Esophagus squamous epithelium (tissue), 4 donors: ENCODE measurements at regions not wholly inside any gene's neighbourhood (a gene's known extent, or its start where the extent isn't known, plus 50 kb on each side); places are given as distances from the start of the nearest gene placed in this dataset.

Experiments
- POLR2A ChIP-seq, 4 donors: fragments of 450-650 bp; IDR thresholded peaks; one replicate each; pipeline ENCODE4 v1.6.1; 2017; ENCODE audit warnings: antibody characterized with exemption in 4 of 4, mild to moderate bottlenecking in 4 of 4, moderate library complexity in 3 of 4
- TF ChIP-seq, protein P1 (sequence below), 6 experiments: fragments of 450-650 bp in 4 of 6; fragments of 200-600 bp in 2 of 6; sonication (generic) in 2 of 6; IDR thresholded peaks; one replicate each; pipeline ENCODE4 v1.5.1; 2016 to 2019; ENCODE audit warnings: antibody characterized with exemption in 6 of 6, mild to moderate bottlenecking in 4 of 6, moderate library complexity in 4 of 6

DNA sequence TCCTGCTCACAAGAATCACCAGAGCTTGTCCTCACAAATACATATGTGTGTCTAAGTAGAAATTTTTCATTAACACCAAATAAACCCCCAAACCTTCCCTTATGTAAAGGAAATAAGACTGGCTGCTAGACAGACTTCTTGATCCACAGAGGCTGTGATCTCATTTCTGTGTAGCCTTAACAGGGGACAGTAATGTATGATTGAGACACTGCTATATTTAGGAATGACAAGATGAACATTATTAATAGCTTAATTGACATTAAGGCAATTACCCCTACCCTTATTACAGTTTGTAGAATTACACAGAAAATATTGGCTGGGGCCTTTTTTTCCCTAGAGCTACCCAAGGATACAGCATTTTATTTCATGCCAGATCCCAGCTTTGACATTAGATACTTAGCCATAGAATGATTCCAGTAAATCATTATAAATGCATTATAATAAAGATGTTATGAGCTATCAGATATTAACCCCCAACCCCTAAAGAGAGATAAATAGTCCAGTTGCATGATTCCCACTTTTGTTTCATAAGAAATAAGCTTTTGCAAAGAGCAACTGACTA lies 392.1 kb upstream of the HNRNPA3 start:
- TF ChIP-seq, protein P1, sequence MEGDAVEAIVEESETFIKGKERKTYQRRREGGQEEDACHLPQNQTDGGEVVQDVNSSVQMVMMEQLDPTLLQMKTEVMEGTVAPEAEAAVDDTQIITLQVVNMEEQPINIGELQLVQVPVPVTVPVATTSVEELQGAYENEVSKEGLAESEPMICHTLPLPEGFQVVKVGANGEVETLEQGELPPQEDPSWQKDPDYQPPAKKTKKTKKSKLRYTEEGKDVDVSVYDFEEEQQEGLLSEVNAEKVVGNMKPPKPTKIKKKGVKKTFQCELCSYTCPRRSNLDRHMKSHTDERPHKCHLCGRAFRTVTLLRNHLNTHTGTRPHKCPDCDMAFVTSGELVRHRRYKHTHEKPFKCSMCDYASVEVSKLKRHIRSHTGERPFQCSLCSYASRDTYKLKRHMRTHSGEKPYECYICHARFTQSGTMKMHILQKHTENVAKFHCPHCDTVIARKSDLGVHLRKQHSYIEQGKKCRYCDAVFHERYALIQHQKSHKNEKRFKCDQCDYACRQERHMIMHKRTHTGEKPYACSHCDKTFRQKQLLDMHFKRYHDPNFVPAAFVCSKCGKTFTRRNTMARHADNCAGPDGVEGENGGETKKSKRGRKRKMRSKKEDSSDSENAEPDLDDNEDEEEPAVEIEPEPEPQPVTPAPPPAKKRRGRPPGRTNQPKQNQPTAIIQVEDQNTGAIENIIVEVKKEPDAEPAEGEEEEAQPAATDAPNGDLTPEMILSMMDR (IDR thresholded peaks at IDR 0.05), result no peak
- TF ChIP-seq POLR2A (IDR thresholded peaks at IDR 0.05), result no peak
